GM21423 (cell line): ENCODE measurements at regions not wholly inside any gene's neighbourhood (a gene's known extent, or its start where the extent isn't known, plus 50 kb on each side); places are given as distances from the start of the nearest gene placed in this dataset.
"Not testable (repeated sequence)": the region's sequence is repeated elsewhere in the genome, so short reads cannot be mapped to it uniquely, and the experiment has no call there.

Experiments used
- ATAC-seq: cut with Tn5 transposase; IDR thresholded peaks from one replicate; pipeline ENCODE4 v1.9.1; 2021; ENCODE audit warnings: mild to moderate bottlenecking, moderate library complexity; ENCODE audit not compliant: unreplicated experiment

- no peak for ATAC-seq
Observed at GRCh38 chr14:106062502-106063272, 536.3 kb downstream of the TMEM121 start.

- no peak for ATAC-seq
Observed at GRCh38 chr14:106067935-106068334, 541.6 kb downstream of the TMEM121 start.

- no peak for ATAC-seq
Observed at GRCh38 chr14:106069804-106070625, 543.6 kb downstream of the TMEM121 start.

- no peak for ATAC-seq
Observed at GRCh38 chr14:106080922-106081321, 554.5 kb downstream of the TMEM121 start.

- ATAC-seq = not testable (repeated sequence)
Observed at GRCh38 chr14:106081721-106082120, 555.3 kb downstream of the TMEM121 start.

- no peak for ATAC-seq
Observed at GRCh38 chr14:106083082-106083481, 556.7 kb downstream of the TMEM121 start.

- ATAC-seq = no peak
Observed at GRCh38 chr14:106087837-106088236, 561.5 kb downstream of the TMEM121 start.

GRCh38 chr14:106088860-106089259, 562.5 kb downstream of the TMEM121 start:
- ATAC-seq = not testable (repeated sequence)

GRCh38 chr14:106094654-106095189, 568.3 kb downstream of the TMEM121 start:
- no peak for ATAC-seq

- ATAC-seq = no peak
Observed at GRCh38 chr14:106107703-106108102, 581.3 kb downstream of the TMEM121 start.

GRCh38 chr14:106109337-106109736, 583.0 kb downstream of the TMEM121 start:
- no peak for ATAC-seq

GRCh38 chr14:106115401-106115800, 589.0 kb downstream of the TMEM121 start:
- no peak for ATAC-seq

- ATAC-seq = not testable (repeated sequence)
Observed at GRCh38 chr14:106116339-106116930, 590.1 kb downstream of the TMEM121 start.

GRCh38 chr14:106120101-106120500, 593.7 kb downstream of the TMEM121 start:
- ATAC-seq = no peak

GRCh38 chr14:106129274-106129673, 602.9 kb downstream of the TMEM121 start:
- ATAC-seq = no peak

- ATAC-seq = not testable (repeated sequence)
Observed at GRCh38 chr14:106129904-106130661, 603.7 kb downstream of the TMEM121 start.

- not testable (repeated sequence) for ATAC-seq
Observed at GRCh38 chr14:106133126-106133525, 606.7 kb downstream of the TMEM121 start.

- no peak for ATAC-seq
Observed at GRCh38 chr14:106134886-106135285, 608.5 kb downstream of the TMEM121 start.

GRCh38 chr14:106141242-106142220, 615.1 kb downstream of the TMEM121 start:
- no peak for ATAC-seq
